ENCODE measurements at regions not wholly inside any gene's neighbourhood (a gene's known extent, or its start where the extent isn't known, plus 50 kb on each side); places are given as distances from the start of the nearest gene placed in this dataset.

GRCh38 chr16:76214856-76215255, 62.3 kb upstream of the CNTNAP4 start:
- TF ChIP-seq ZNF114 (CRISPR knock-in tag; IDR thresholded peaks at IDR 0.05) (no peak), JUNB (IDR thresholded peaks at IDR 0.05; ENCODE audit: unreplicated experiment) (no peak), REST (IDR thresholded peaks at IDR 0.05; ENCODE audit: unreplicated experiment) (no peak), ZNF331 (CRISPR knock-in tag; IDR thresholded peaks at IDR 0.05; ENCODE audit: low read depth) (no peak), EZH2 (IDR thresholded peaks at IDR 0.05; ENCODE audit: low read depth, unreplicated experiment) (no peak), POLR2AphosphoS5 (IDR thresholded peaks at IDR 0.05; ENCODE audit: low read depth) (no peak), NANOG (IDR thresholded peaks at IDR 0.05; ENCODE audit: borderline replicate concordance) (no peak), CTCF (conservative IDR thresholded peaks at IDR 0.05; ENCODE audit: low read depth in 2 of 2) (no peak), CREB1 (CRISPR knock-in tag; IDR thresholded peaks at IDR 0.05; ENCODE audit: low read depth) (no peak), STAT1 (IDR thresholded peaks at IDR 0.05; ENCODE audit: unreplicated experiment) (no peak), EZH2phosphoT487 (IDR thresholded peaks at IDR 0.05; ENCODE audit: unreplicated experiment) (no peak)
- TF ChIP-seq, protein P1, sequence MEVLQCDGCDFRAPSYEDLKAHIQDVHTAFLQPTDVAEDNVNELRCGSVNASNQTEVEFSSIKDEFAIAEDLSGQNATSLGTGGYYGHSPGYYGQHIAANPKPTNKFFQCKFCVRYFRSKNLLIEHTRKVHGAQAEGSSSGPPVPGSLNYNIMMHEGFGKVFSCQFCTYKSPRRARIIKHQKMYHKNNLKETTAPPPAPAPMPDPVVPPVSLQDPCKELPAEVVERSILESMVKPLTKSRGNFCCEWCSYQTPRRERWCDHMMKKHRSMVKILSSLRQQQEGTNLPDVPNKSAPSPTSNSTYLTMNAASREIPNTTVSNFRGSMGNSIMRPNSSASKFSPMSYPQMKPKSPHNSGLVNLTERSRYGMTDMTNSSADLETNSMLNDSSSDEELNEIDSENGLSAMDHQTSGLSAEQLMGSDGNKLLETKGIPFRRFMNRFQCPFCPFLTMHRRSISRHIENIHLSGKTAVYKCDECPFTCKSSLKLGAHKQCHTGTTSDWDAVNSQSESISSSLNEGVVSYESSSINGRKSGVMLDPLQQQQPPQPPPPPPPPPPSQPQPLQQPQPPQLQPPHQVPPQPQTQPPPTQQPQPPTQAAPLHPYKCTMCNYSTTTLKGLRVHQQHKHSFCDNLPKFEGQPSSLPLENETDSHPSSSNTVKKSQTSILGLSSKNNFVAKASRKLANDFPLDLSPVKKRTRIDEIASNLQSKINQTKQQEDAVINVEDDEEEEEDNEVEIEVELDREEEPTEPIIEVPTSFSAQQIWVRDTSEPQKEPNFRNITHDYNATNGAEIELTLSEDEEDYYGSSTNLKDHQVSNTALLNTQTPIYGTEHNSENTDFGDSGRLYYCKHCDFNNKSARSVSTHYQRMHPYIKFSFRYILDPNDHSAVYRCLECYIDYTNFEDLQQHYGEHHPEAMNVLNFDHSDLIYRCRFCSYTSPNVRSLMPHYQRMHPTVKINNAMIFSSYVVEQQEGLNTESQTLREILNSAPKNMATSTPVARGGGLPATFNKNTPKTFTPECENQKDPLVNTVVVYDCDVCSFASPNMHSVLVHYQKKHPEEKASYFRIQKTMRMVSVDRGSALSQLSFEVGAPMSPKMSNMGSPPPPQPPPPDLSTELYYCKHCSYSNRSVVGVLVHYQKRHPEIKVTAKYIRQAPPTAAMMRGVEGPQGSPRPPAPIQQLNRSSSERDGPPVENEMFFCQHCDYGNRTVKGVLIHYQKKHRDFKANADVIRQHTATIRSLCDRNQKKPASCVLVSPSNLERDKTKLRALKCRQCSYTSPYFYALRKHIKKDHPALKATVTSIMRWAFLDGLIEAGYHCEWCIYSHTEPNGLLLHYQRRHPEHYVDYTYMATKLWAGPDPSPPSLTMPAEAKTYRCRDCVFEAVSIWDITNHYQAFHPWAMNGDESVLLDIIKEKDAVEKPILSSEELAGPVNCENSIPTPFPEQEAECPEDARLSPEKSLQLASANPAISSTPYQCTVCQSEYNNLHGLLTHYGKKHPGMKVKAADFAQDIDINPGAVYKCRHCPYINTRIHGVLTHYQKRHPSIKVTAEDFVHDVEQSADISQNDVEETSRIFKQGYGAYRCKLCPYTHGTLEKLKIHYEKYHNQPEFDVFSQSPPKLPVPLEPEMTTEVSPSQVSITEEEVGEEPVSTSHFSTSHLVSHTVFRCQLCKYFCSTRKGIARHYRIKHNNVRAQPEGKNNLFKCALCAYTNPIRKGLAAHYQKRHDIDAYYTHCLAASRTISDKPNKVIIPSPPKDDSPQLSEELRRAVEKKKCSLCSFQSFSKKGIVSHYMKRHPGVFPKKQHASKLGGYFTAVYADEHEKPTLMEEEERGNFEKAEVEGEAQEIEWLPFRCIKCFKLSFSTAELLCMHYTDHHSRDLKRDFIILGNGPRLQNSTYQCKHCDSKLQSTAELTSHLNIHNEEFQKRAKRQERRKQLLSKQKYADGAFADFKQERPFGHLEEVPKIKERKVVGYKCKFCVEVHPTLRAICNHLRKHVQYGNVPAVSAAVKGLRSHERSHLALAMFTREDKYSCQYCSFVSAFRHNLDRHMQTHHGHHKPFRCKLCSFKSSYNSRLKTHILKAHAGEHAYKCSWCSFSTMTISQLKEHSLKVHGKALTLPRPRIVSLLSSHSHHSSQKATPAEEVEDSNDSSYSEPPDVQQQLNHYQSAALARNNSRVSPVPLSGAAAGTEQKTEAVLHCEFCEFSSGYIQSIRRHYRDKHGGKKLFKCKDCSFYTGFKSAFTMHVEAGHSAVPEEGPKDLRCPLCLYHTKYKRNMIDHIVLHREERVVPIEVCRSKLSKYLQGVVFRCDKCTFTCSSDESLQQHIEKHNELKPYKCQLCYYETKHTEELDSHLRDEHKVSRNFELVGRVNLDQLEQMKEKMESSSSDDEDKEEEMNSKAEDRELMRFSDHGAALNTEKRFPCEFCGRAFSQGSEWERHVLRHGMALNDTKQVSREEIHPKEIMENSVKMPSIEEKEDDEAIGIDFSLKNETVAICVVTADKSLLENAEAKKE (CRISPR knock-in tag; IDR thresholded peaks at IDR 0.05): no peak
- TF ChIP-seq, protein P2, sequence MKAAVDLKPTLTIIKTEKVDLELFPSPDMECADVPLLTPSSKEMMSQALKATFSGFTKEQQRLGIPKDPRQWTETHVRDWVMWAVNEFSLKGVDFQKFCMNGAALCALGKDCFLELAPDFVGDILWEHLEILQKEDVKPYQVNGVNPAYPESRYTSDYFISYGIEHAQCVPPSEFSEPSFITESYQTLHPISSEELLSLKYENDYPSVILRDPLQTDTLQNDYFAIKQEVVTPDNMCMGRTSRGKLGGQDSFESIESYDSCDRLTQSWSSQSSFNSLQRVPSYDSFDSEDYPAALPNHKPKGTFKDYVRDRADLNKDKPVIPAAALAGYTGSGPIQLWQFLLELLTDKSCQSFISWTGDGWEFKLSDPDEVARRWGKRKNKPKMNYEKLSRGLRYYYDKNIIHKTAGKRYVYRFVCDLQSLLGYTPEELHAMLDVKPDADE (IDR thresholded peaks at IDR 0.05): no peak
- Histone ChIP-seq H3K9me2 (ENCODE audit: insufficient read depth) (no peaks in the 10 kb centered on the region), H3F3A (replicated peaks; ENCODE audit: low read depth) (no peaks in the 10 kb centered on the region), H3K36me3 (ENCODE audit: insufficient read depth) (no peaks in the 10 kb centered on the region), H2AFZ (no peak overlapping the region), H3K4me2 (no peak overlapping the region), H3K27ac (ENCODE audit: low read depth) (no peak overlapping the region), H3K4me1 (ENCODE audit: insufficient read depth) (peaks cover 11% of the 10 kb centered on the region), H3K4me3 (no peak overlapping the region), H3K79me2 (replicated peaks; ENCODE audit: insufficient read depth) (no peaks in the 10 kb centered on the region), H3K27me3 (ENCODE audit: insufficient read depth) (peaks cover 31% of the 10 kb centered on the region), H4K20me1 (replicated peaks; ENCODE audit: insufficient read depth) (no peaks in the 10 kb centered on the region)
- Mint-ChIP-seq H3K27me3 (ENCODE audit: insufficient read depth, low read depth, poor library complexity) (peaks cover 8% of the 10 kb centered on the region), H3K9me3 (peaks cover 65% of the 10 kb centered on the region), H3K27ac (no peak overlapping the region), H3K36me3 (ENCODE audit: low read depth) (peaks cover 22% of the 10 kb centered on the region; the same call in 2 of the 3 replicates), H3K4me1 (peaks cover 7% of the 10 kb centered on the region; the same call in 2 of the 3 replicates), H3K4me3 (no peak overlapping the region)
- DNase-seq (ENCODE audit: low spot score) (peak; percentile 32), ATAC-seq (peak; percentile 48; the same call in 2 of the 3 replicates)

Data from GM23338 (cell line).